Calu3 (cell line): ENCODE measurements at regions not wholly inside any gene's neighbourhood (a gene's known extent, or its start where the extent isn't known, plus 50 kb on each side); places are given as distances from the start of the nearest gene placed in this dataset.

Experiments
- BruUV-seq: library from RNA; stranded (reverse); fragments of 400-500 nt; replicated peaks from 2 replicates; lab custom pipeline; 2021; lab: Mats Ljungman, UMichigan
- CTCF ChIA-PET: fragments of 300-600 bp; sonication (Branson Sonifier 250); formaldehyde crosslinking; loops from one replicate; lab custom pipeline; 2022; ENCODE audit warnings: antibody characterized with exemption; lab: Charles Lee
- DNase-seq: peaks from one replicate; pipeline ENCODE4 v3.0.0; 2022
- H3K27ac Mint-ChIP-seq: one replicate; pipeline ENCODE4 v1.8.0; 2022; ENCODE audit warnings: mixed read lengths; ENCODE audit not compliant: unreplicated experiment
- H3K27me3 Mint-ChIP-seq: one replicate; pipeline ENCODE4 v1.8.0; 2022; ENCODE audit warnings: mixed read lengths; ENCODE audit not compliant: unreplicated experiment
- H3K36me3 Mint-ChIP-seq: one replicate; pipeline ENCODE4 v1.8.0; 2022; ENCODE audit warnings: mild to moderate bottlenecking, moderate library complexity, mixed read lengths; ENCODE audit not compliant: insufficient read depth, unreplicated experiment
- H3K4me1 Mint-ChIP-seq: one replicate; pipeline ENCODE4 v1.8.0; 2022; ENCODE audit warnings: mild to moderate bottlenecking, low read depth, mixed read lengths; ENCODE audit not compliant: unreplicated experiment
- H3K4me3 Mint-ChIP-seq: one replicate; pipeline ENCODE4 v1.8.0; 2022; ENCODE audit warnings: mild to moderate bottlenecking, low read depth, moderate library complexity, mixed read lengths; ENCODE audit not compliant: unreplicated experiment
- H3K9me3 Mint-ChIP-seq: one replicate; pipeline ENCODE4 v1.8.0; 2022; ENCODE audit warnings: low read depth, mixed read lengths; ENCODE audit not compliant: unreplicated experiment
- CTCF ChIP-seq: fragments of 200-600 bp; IDR thresholded peaks from one replicate; pipeline ENCODE4 v1.8.0; 2022; ENCODE audit warnings: antibody characterized with exemption; ENCODE audit not compliant: unreplicated experiment
- intact Hi-C: fragments of 100-400 bp; cut with micrococcal nuclease; formaldehyde crosslinking; loops from one replicate; pipeline ENCODE4 v1.10.0; 2022; ENCODE audit not compliant: unreplicated experiment

GRCh38 chr3:191959876-191960413 lies 499.0 kb downstream of the PYDC2 start:
- BruUV-seq: no TSS peak
- Mint-ChIP-seq H3K9me3 (no peaks in the 10 kb centered on the region), H3K27me3 (no peaks in the 10 kb centered on the region), H3K27ac (no peak overlapping the region), H3K4me1 (peaks cover 16% of the 10 kb centered on the region), H3K36me3 (no peaks in the 10 kb centered on the region), H3K4me3 (no peak overlapping the region)
- intact Hi-C loops: loop anchor here (5.0 kb wide), 1 partner anchor 528 kb away; no protein-coding TSS in a partner anchor
- CTCF ChIA-PET: no interaction called here
- TF ChIP-seq CTCF: no peak
- no peak for DNase-seq

GRCh38 chr3:191961022-191961421 lies 500.1 kb downstream of the PYDC2 start:
- no peak for DNase-seq
- Mint-ChIP-seq H3K4me3 (no peak overlapping the region), H3K27ac (no peak overlapping the region), H3K4me1 (peaks cover 21% of the 10 kb centered on the region), H3K36me3 (no peaks in the 10 kb centered on the region), H3K27me3 (no peaks in the 10 kb centered on the region), H3K9me3 (no peaks in the 10 kb centered on the region)
- no peak for TF ChIP-seq CTCF
- CTCF ChIA-PET: no interaction called here
- intact Hi-C loops: no loop called here
- no TSS peak for BruUV-seq

- no peaks in the 10 kb centered on the region for H3K9me3 Mint-ChIP-seq
- H3K4me3 Mint-ChIP-seq: no peak overlapping the region
- BruUV-seq: no TSS peak
- H3K27me3 Mint-ChIP-seq: no peaks in the 10 kb centered on the region
- no peaks in the 10 kb centered on the region for H3K36me3 Mint-ChIP-seq
- peaks cover 24% of the 10 kb centered on the region for H3K4me1 Mint-ChIP-seq
- H3K27ac Mint-ChIP-seq: no peak overlapping the region
- CTCF ChIA-PET: no interaction called here
- intact Hi-C loops: no loop called here
- no peak for DNase-seq
- no peak for TF ChIP-seq CTCF
Measured at GRCh38 chr3:191961529-191961928, 500.6 kb downstream of the PYDC2 start.

GRCh38 chr3:191962324-191962723 lies 501.4 kb downstream of the PYDC2 start:
- no peak overlapping the region for H3K4me3 Mint-ChIP-seq
- no peaks in the 10 kb centered on the region for H3K36me3 Mint-ChIP-seq
- H3K9me3 Mint-ChIP-seq: no peaks in the 10 kb centered on the region
- no peak overlapping the region for H3K27ac Mint-ChIP-seq
- TF ChIP-seq CTCF: no peak
- peaks cover 24% of the 10 kb centered on the region for H3K4me1 Mint-ChIP-seq
- intact Hi-C loops: no loop called here
- no peaks in the 10 kb centered on the region for H3K27me3 Mint-ChIP-seq
- CTCF ChIA-PET: no interaction called here
- BruUV-seq: no TSS peak
- DNase-seq: no peak
